ENCODE measurements at regions not wholly inside any gene's neighbourhood (a gene's known extent, or its start where the extent isn't known, plus 50 kb on each side); places are given as distances from the start of the nearest gene placed in this dataset.
"Not testable (repeated sequence)": the region's sequence is repeated elsewhere in the genome, so short reads cannot be mapped to it uniquely, and the experiment has no call there.

DNA sequence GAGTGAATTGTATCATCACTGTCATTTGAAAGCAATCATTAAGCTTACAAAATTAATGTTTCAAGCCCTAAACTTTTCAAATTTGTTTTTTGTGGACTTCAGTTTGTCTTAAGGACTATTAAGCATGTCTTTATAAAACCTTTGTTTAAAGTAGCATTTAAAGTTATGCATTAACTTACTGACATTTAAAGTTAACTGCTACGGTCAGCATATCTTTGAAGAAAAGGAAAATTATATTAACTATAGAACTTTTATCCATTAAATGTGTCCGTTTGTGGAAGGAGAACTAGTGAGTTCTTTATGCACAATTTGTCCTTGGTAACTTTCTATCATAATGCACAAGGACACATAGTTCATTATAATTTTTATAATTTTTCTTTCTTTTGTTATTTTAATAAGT, 103.4 kb downstream of the FANCF start:
- H3K4me3 ChIP-seq (ENCODE audit: low read depth, low read length): no peak overlapping the region
- DNase-seq (ENCODE audit: low read depth, low spot score): no peak
- TF ChIP-seq, protein P1, sequence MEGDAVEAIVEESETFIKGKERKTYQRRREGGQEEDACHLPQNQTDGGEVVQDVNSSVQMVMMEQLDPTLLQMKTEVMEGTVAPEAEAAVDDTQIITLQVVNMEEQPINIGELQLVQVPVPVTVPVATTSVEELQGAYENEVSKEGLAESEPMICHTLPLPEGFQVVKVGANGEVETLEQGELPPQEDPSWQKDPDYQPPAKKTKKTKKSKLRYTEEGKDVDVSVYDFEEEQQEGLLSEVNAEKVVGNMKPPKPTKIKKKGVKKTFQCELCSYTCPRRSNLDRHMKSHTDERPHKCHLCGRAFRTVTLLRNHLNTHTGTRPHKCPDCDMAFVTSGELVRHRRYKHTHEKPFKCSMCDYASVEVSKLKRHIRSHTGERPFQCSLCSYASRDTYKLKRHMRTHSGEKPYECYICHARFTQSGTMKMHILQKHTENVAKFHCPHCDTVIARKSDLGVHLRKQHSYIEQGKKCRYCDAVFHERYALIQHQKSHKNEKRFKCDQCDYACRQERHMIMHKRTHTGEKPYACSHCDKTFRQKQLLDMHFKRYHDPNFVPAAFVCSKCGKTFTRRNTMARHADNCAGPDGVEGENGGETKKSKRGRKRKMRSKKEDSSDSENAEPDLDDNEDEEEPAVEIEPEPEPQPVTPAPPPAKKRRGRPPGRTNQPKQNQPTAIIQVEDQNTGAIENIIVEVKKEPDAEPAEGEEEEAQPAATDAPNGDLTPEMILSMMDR (IDR thresholded peaks at IDR 0.05; ENCODE audit: low read depth, low read length): no peak
- in situ Hi-C loops (cut with HindIII; ENCODE audit: low sequenced_read_pairs): no loop called here

DNA sequence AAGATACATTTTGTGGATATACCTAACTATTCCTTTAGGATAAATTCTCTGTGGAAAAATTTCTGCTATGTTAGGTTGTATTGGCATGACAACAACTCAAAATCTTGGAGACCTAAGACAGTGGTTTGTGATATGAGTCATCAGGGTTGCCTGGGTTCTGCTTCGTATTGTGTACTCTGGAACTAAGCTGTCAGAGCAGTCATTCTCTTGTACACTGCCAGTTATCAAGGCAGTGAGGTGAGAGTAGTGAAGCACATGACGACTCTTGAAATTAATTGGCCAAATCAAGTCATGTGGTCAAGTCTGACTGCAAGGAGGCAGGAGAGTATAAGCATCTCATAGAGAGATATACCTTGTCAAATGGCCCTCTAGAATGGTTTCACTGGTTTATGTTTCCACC, 104.4 kb downstream of the FANCF start:
- H3K4me3 ChIP-seq (ENCODE audit: low read depth, low read length): no peak overlapping the region
- peak; percentile 68 for DNase-seq (ENCODE audit: low read depth, low spot score)
- TF ChIP-seq, protein P1 (IDR thresholded peaks at IDR 0.05; ENCODE audit: low read depth, low read length): no peak
- in situ Hi-C loops (cut with HindIII; ENCODE audit: low sequenced_read_pairs): no loop called here

DNA sequence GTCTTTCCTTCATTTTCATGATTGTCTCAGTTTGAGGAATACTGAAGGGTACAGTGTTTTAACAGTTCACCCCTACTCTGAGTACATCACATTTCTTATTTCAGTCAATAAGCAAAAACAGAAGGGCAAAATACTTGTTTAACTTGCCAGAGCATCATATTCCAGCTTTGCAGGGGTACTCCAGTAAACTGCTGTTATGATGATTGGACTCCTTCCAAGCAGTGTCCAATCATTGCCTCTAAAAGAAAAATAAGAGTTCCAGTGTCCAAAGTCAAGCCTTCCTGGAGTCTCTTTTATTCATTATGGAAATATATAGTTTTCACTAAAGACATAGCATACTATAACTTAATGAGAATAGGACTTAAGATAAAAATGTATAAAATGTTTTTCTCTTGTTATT, 105.1 kb downstream of the FANCF start:
- TF ChIP-seq, protein P1 (IDR thresholded peaks at IDR 0.05; ENCODE audit: low read depth, low read length): no peak
- in situ Hi-C loops (cut with HindIII; ENCODE audit: low sequenced_read_pairs): no loop called here
- peak; percentile 12 for DNase-seq (ENCODE audit: low read depth, low spot score)
- H3K4me3 ChIP-seq (ENCODE audit: low read depth, low read length): no peak overlapping the region

DNA sequence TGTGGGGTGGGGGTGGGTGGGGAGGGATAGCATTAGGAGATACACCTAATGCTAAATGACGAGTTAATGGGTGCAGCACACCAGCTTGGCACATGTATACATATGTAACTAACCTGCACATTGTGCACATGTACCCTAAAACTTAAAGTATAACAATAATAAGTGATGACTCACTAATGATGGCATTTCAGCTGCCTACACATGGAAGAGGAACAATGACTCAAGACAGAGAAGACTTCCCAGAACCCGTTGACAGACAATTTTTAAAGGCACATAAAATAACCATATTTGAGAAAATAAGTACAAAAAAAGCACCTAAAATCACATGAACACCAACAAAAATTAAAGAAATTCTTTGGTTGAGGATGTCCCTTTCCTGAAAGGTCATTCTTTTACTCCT, 107.3 kb downstream of the FANCF start:
- DNase-seq (ENCODE audit: low read depth, low spot score); in situ Hi-C loops (cut with HindIII; ENCODE audit: low sequenced_read_pairs); H3K4me3 ChIP-seq (ENCODE audit: low read depth, low read length): not testable (repeated sequence)

DNA sequence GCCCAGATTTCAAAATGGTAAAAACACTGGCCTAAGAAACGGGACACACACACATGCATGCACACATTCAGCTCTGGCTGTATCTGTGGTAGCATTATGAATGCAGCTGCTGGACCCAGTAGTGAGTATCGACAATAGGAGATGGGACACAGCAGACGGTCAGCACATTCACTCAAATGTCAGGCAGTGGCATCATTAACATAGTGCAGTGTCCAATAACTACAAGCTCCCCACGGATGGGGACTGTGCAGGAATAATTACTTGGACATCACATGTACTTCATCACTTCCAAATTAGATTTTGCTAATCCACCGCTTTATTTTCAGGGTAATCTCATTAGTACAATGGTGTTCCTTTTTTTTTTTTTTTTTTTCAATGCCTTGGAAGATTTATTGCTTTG, 109.5 kb downstream of the FANCF start:
- DNase-seq (ENCODE audit: low read depth, low spot score): no peak
- TF ChIP-seq, protein P1 (IDR thresholded peaks at IDR 0.05; ENCODE audit: low read depth, low read length): no peak
- in situ Hi-C loops (cut with HindIII; ENCODE audit: low sequenced_read_pairs): no loop called here
- no peak overlapping the region for H3K4me3 ChIP-seq (ENCODE audit: low read depth, low read length)

DNA sequence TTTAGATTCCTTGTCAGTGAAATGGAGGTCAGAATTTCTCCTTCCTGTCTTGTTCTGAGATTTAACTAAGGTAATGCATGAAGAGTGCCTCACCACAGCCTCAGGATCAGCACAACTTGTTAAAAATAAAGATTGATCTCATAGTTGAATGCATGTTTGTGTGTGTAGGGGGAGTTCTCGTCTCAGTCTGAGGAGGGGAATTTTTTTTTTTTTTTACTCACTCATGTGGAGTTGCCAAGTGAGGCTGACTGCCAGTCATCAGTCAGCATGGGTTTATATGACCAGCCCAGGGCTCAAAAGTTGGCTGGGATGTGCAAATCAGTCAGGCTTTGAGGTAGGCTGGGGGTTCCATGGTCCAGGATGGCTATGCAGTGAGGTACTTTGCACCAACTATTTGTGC, 113.2 kb downstream of the FANCF start:
- H3K4me3 ChIP-seq (ENCODE audit: low read depth, low read length): no peak overlapping the region
- DNase-seq (ENCODE audit: low read depth, low spot score): no peak
- in situ Hi-C loops (cut with HindIII; ENCODE audit: low sequenced_read_pairs): no loop called here
- TF ChIP-seq, protein P1 (IDR thresholded peaks at IDR 0.05; ENCODE audit: low read depth, low read length): no peak

DNA sequence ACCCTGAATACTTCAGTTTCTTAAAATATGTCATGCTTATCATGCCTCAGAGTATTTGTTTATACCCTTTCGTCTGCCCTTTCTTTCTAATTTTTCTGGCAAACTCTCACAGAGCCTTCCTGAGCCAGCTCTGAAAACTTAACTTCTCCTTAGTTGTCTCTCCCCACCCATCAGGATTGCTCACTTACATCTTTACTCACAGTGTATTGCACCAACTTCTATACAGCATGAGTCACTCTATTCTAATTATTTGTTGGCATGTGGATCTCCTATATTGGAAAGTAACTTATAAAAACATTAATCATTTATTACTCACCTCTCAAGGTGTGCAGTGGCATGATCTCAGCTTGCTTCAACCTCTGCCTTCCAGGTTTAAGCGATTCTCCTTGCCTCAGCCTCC, 114.9 kb downstream of the FANCF start:
- H3K4me3 ChIP-seq (ENCODE audit: low read depth, low read length): no peak overlapping the region
- in situ Hi-C loops (cut with HindIII; ENCODE audit: low sequenced_read_pairs): no loop called here
- TF ChIP-seq, protein P1 (IDR thresholded peaks at IDR 0.05; ENCODE audit: low read depth, low read length): no peak
- DNase-seq (ENCODE audit: low read depth, low spot score): peak; percentile 25

All from astrocyte of the spinal cord (primary cell).